ENCODE measurements at regions not wholly inside any gene's neighbourhood (a gene's known extent, or its start where the extent isn't known, plus 50 kb on each side); places are given as distances from the start of the nearest gene placed in this dataset.

- DNase-seq (ENCODE audit: low spot score): no peak
- no peaks in the 10 kb centered on the region for H3K9me3 ChIP-seq (ENCODE audit: control insufficient read depth in 4 of 4, low read length in 3 of 4)
- TF ChIP-seq, protein P1, sequence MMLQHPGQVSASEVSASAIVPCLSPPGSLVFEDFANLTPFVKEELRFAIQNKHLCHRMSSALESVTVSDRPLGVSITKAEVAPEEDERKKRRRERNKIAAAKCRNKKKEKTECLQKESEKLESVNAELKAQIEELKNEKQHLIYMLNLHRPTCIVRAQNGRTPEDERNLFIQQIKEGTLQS (IDR thresholded peaks at IDR 0.05): no peak
- no peak overlapping the region for H3K9ac ChIP-seq (ENCODE audit: low read depth in 1 of 2, low read length in 2 of 2)
- no peaks in the 10 kb centered on the region for H3K4me1 ChIP-seq (ENCODE audit: control insufficient read depth in 4 of 4, insufficient read depth in 4 of 4, low read length in 3 of 4)
- 63% methylated on average over 6 of the region's 6 CpGs for WGBS
- H3K27me3 ChIP-seq (ENCODE audit: control insufficient read depth in 4 of 4, insufficient read depth in 4 of 4, low read length in 3 of 4): no peaks in the 10 kb centered on the region
- H3K4me3 ChIP-seq (ENCODE audit: low read depth in 1 of 3, low read length in 3 of 3): no peak overlapping the region
- H3K36me3 ChIP-seq (ENCODE audit: control insufficient read depth in 4 of 4, insufficient read depth in 3 of 4, low read depth in 1 of 4, low read length in 3 of 4): no peaks in the 10 kb centered on the region
- H3K27ac ChIP-seq (ENCODE audit: low read depth in 1 of 2, low read length in 2 of 2): no peak overlapping the region
Measured at GRCh38 chr2:7704296-7704865, 787.2 kb downstream of the RNF144A start.

- H3K9ac ChIP-seq (ENCODE audit: low read depth in 1 of 2, low read length in 2 of 2): no peak overlapping the region
- DNase-seq (ENCODE audit: low spot score): no peak
- no peaks in the 10 kb centered on the region for H3K36me3 ChIP-seq (ENCODE audit: control insufficient read depth in 4 of 4, insufficient read depth in 3 of 4, low read depth in 1 of 4, low read length in 3 of 4)
- TF ChIP-seq, protein P2, sequence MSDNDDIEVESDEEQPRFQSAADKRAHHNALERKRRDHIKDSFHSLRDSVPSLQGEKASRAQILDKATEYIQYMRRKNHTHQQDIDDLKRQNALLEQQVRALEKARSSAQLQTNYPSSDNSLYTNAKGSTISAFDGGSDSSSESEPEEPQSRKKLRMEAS (IDR thresholded peaks at IDR 0.05): no peak
- TF ChIP-seq, protein P1 (IDR thresholded peaks at IDR 0.05): no peak
- TF ChIP-seq FOXA2 (IDR thresholded peaks at IDR 0.05) (no peak), YY1 (IDR thresholded peaks at IDR 0.05) (no peak), TAF1 (conservative IDR thresholded peaks at IDR 0.05) (no peak), HNF4G (IDR thresholded peaks at IDR 0.05) (no peak), GABPA (IDR thresholded peaks at IDR 0.05 in 1 of 2, conservative IDR thresholded peaks at IDR 0.05 in 1 of 2) (no peak)
- TF ChIP-seq, protein P3, sequence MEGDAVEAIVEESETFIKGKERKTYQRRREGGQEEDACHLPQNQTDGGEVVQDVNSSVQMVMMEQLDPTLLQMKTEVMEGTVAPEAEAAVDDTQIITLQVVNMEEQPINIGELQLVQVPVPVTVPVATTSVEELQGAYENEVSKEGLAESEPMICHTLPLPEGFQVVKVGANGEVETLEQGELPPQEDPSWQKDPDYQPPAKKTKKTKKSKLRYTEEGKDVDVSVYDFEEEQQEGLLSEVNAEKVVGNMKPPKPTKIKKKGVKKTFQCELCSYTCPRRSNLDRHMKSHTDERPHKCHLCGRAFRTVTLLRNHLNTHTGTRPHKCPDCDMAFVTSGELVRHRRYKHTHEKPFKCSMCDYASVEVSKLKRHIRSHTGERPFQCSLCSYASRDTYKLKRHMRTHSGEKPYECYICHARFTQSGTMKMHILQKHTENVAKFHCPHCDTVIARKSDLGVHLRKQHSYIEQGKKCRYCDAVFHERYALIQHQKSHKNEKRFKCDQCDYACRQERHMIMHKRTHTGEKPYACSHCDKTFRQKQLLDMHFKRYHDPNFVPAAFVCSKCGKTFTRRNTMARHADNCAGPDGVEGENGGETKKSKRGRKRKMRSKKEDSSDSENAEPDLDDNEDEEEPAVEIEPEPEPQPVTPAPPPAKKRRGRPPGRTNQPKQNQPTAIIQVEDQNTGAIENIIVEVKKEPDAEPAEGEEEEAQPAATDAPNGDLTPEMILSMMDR (IDR thresholded peaks at IDR 0.05; ENCODE audit: low read depth, low read length, missing input control): no peak
- 94% methylated on average over 2 of the region's 2 CpGs for WGBS
- H3K27me3 ChIP-seq (ENCODE audit: control insufficient read depth in 4 of 4, insufficient read depth in 4 of 4, low read length in 3 of 4): no peaks in the 10 kb centered on the region
- peaks cover 0 to 3% (median under 1%) of the 10 kb centered on the region in 4 donors for H3K9me3 ChIP-seq (ENCODE audit: control insufficient read depth in 4 of 4, low read length in 3 of 4)
- no peaks in the 10 kb centered on the region for H3K4me1 ChIP-seq (ENCODE audit: control insufficient read depth in 4 of 4, insufficient read depth in 4 of 4, low read length in 3 of 4)
- no peak overlapping the region for H3K27ac ChIP-seq (ENCODE audit: low read depth in 1 of 2, low read length in 2 of 2)
- no peak overlapping the region for H3K4me3 ChIP-seq (ENCODE audit: low read depth in 1 of 3, low read length in 3 of 3)
Measured at GRCh38 chr2:7706791-7707190, 789.6 kb downstream of the RNF144A start.

DNA sequence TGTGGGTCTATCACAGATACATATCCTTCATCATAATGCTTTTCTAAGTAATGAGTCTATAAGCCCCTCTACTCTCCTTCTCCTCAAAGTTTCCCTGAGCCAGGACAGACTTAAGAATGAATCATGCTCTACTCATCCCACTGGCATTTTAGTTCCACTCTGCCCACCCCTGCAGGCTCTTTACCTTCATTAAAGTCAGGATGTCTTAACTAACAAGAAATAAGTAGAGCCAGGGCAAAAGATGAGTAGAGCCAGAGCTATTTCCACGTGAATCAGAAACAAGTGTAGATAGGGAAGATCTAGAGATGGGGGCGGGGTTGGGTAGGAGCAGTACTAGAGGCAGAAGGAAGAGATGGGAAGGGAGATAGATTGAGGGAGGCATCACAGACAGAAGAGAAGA, 790.5 kb downstream of the RNF144A start:
- no peak overlapping the region for H3K27ac ChIP-seq (ENCODE audit: low read depth in 1 of 2, low read length in 2 of 2)
- H3K27me3 ChIP-seq (ENCODE audit: control insufficient read depth in 4 of 4, insufficient read depth in 4 of 4, low read length in 3 of 4): no peaks in the 10 kb centered on the region
- H3K36me3 ChIP-seq (ENCODE audit: control insufficient read depth in 4 of 4, insufficient read depth in 3 of 4, low read depth in 1 of 4, low read length in 3 of 4): no peaks in the 10 kb centered on the region
- no peak for DNase-seq (ENCODE audit: low spot score)
- H3K9ac ChIP-seq (ENCODE audit: low read depth in 1 of 2, low read length in 2 of 2): no peak overlapping the region
- WGBS: 80% methylated on average over 2 of the region's 2 CpGs
- no peaks in the 10 kb centered on the region for H3K4me1 ChIP-seq (ENCODE audit: control insufficient read depth in 4 of 4, insufficient read depth in 4 of 4, low read length in 3 of 4)
- TF ChIP-seq EGR1 (IDR thresholded peaks at IDR 0.05; ENCODE audit: low read depth in 2 of 2) (no peak), RAD21 (IDR thresholded peaks at IDR 0.05) (no peak), NR2F2 (IDR thresholded peaks at IDR 0.05) (no peak), SP1 (IDR thresholded peaks at IDR 0.05) (no peak), HNF4G (IDR thresholded peaks at IDR 0.05) (no peak), ZBTB33 (IDR thresholded peaks at IDR 0.05) (no peak)
- TF ChIP-seq, protein P2 (IDR thresholded peaks at IDR 0.05): no peak
- TF ChIP-seq, protein P1 (IDR thresholded peaks at IDR 0.05): no peak
- TF ChIP-seq, protein P4, sequence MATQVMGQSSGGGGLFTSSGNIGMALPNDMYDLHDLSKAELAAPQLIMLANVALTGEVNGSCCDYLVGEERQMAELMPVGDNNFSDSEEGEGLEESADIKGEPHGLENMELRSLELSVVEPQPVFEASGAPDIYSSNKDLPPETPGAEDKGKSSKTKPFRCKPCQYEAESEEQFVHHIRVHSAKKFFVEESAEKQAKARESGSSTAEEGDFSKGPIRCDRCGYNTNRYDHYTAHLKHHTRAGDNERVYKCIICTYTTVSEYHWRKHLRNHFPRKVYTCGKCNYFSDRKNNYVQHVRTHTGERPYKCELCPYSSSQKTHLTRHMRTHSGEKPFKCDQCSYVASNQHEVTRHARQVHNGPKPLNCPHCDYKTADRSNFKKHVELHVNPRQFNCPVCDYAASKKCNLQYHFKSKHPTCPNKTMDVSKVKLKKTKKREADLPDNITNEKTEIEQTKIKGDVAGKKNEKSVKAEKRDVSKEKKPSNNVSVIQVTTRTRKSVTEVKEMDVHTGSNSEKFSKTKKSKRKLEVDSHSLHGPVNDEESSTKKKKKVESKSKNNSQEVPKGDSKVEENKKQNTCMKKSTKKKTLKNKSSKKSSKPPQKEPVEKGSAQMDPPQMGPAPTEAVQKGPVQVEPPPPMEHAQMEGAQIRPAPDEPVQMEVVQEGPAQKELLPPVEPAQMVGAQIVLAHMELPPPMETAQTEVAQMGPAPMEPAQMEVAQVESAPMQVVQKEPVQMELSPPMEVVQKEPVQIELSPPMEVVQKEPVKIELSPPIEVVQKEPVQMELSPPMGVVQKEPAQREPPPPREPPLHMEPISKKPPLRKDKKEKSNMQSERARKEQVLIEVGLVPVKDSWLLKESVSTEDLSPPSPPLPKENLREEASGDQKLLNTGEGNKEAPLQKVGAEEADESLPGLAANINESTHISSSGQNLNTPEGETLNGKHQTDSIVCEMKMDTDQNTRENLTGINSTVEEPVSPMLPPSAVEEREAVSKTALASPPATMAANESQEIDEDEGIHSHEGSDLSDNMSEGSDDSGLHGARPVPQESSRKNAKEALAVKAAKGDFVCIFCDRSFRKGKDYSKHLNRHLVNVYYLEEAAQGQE (IDR thresholded peaks at IDR 0.05): no peak
- H3K4me3 ChIP-seq (ENCODE audit: low read depth in 1 of 3, low read length in 3 of 3): no peak overlapping the region
- H3K9me3 ChIP-seq (ENCODE audit: control insufficient read depth in 4 of 4, low read length in 3 of 4): peaks cover 0 to 3% (median 1%) of the 10 kb centered on the region in 4 donors
